Stomach (tissue), 8 donors: ENCODE measurements at regions not wholly inside any gene's neighbourhood (a gene's known extent, or its start where the extent isn't known, plus 50 kb on each side); places are given as distances from the start of the nearest gene placed in this dataset.

Source experiments
- DNase-seq, 2 donors: peaks; one replicate each; pipeline versions ENCODE4 v3.0.0 to v3.0.0-alpha.2; 2013 to 2019
- H3K27ac ChIP-seq, 5 donors: fragments of 200-600 bp in 4 of 5; sonication (generic) in 4 of 5; one replicate each; pipeline ENCODE4 v1.5.1; 2013 to 2019; ENCODE audit warnings: mild to moderate bottlenecking in 1 of 5, moderate library complexity in 1 of 5
- H3K27me3 ChIP-seq, 3 donors: fragments of 200-600 bp; sonication (generic); one replicate each; pipeline ENCODE4 v1.5.1; 2017 to 2019; ENCODE audit warnings: mixed run types in 1 of 3
- H3K36me3 ChIP-seq, 4 donors: fragments of 200-600 bp; sonication (generic); 1 replicate in 3 of 4; 2 replicates in 1 of 4; pipeline ENCODE4 v1.5.1; 2016 to 2019
- H3K4me1 ChIP-seq, 4 donors: fragments of 200-600 bp; sonication (generic); one replicate each; pipeline ENCODE4 v1.5.1; 2016 to 2019
- H3K4me3 ChIP-seq, 4 donors: fragments of 200-600 bp; sonication (generic) in 3 of 4; one replicate each; pipeline ENCODE4 v1.5.1; 2016 to 2019; ENCODE audit warnings: mild to moderate bottlenecking in 1 of 4
- H3K9me3 ChIP-seq, 4 donors: fragments of 200-600 bp; sonication (generic); one replicate each; pipeline ENCODE4 v1.5.1; 2016 to 2019
- EP300 ChIP-seq: sonication (generic); formaldehyde crosslinking; IDR thresholded peaks from one replicate; pipeline ENCODE4 v1.6.1; 2017; ENCODE audit warnings: antibody characterized with exemption
- POLR2A ChIP-seq, 4 donors: fragments of 450-650 bp; IDR thresholded peaks; one replicate each; pipeline ENCODE4 v1.6.1; 2016; ENCODE audit warnings: antibody characterized with exemption in 4 of 4, control low read depth in 2 of 4, mild to moderate bottlenecking in 1 of 4, moderate library complexity in 1 of 4
- POLR2AphosphoS5 ChIP-seq, 3 donors: sonication (generic); formaldehyde crosslinking; IDR thresholded peaks; one replicate each; pipeline ENCODE4 v1.6.1; 2016; ENCODE audit warnings: antibody characterized with exemption in 3 of 3
- WGBS, 5 donors: extraction: QIAGEN DNeasy Blood & Tissue Kit in 3 of 5; methylation state at CpG; one replicate each; pipeline versions ENCODE4 v1.1.5 to v1.1.7; 2013 to 2018; 5-methylcytosine and 5-hydroxymethylcytosine counted together
- intact Hi-C: fragments of 100-400 bp; cut with DNase I; formaldehyde crosslinking; loops from one replicate; pipeline ENCODE4 v1.15.1; 2023; ENCODE audit warnings: low total_unique reads
- TF ChIP-seq, protein P1 (sequence below), 7 experiments: fragments of 450-650 bp in 4 of 7; fragments of 200-600 bp in 3 of 7; sonication (generic) in 3 of 7; IDR thresholded peaks; one replicate each; pipeline ENCODE4 v1.5.1; 2016 to 2019; ENCODE audit warnings: antibody characterized with exemption in 7 of 7, control low read depth in 2 of 7, mild to moderate bottlenecking in 1 of 7
- donor health status: healthy with polysubstance abuse.
- donor health status: Bipolar disorder and iron deficiency.
- donor health status: healthy.

DNA sequence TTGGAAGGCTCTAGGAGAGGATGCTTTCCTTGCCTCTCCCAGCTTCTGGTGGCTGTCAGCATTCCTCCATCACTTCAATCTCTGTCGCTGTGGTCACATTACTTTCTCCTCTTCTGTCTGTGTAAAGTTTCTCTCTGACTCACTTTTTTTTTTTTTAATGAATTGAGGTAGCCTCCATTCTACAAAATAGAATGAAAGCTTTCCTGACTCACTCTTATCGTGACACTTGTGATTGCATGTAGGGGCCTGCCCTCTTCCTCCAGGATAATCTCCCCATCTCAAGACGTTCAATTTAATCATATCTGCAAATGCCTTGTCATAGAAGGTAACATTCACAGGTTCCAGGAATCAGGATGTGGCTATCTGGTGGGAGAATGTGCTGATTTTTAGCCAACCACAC, 153.5 kb upstream of the HMGA2 start:
- Histone ChIP-seq H3K27me3 (no peaks in the 10 kb centered on the region), H3K36me3 (no peaks in the 10 kb centered on the region), H3K27ac (no peak overlapping the region), H3K9me3 (no peaks in the 10 kb centered on the region), H3K4me1 (no peaks in the 10 kb centered on the region), H3K4me3 (no peak overlapping the region)
- TF ChIP-seq EP300 (no peak), POLR2A (IDR thresholded peaks at IDR 0.05) (no peak), POLR2AphosphoS5 (IDR thresholded peaks at IDR 0.05) (no peak)
- TF ChIP-seq, protein P1, sequence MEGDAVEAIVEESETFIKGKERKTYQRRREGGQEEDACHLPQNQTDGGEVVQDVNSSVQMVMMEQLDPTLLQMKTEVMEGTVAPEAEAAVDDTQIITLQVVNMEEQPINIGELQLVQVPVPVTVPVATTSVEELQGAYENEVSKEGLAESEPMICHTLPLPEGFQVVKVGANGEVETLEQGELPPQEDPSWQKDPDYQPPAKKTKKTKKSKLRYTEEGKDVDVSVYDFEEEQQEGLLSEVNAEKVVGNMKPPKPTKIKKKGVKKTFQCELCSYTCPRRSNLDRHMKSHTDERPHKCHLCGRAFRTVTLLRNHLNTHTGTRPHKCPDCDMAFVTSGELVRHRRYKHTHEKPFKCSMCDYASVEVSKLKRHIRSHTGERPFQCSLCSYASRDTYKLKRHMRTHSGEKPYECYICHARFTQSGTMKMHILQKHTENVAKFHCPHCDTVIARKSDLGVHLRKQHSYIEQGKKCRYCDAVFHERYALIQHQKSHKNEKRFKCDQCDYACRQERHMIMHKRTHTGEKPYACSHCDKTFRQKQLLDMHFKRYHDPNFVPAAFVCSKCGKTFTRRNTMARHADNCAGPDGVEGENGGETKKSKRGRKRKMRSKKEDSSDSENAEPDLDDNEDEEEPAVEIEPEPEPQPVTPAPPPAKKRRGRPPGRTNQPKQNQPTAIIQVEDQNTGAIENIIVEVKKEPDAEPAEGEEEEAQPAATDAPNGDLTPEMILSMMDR (IDR thresholded peaks at IDR 0.05), result no peak
- no peak for DNase-seq
- intact Hi-C loops, result no loop called here
- 60 to 80% (median 67%) methylated on average over 3 of the region's 3 CpGs for WGBS, 5 donors

DNA sequence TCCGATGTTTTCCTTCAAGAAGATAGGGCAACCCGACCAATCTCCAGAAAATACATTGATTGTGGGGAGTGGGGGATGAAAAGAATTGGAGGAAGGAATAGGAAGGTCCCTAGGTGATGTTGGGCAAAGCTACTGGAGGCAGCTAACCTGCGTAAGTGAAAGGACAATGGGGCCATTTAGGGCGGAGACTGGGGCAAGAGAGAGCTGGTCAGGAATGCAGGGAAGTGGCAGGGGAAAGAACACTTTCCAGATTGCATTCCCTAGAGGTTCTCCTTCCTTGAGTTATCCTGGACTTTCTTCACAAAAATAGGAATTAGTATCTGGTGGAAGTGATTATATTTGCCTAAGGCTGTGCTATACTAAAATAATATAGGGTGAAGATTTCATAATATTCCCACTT, 151.8 kb upstream of the HMGA2 start:
- WGBS, 5 donors, result 78 to 87% (median 81%) methylated on average over 4 of the region's 4 CpGs
- DNase-seq, result no peak
- Histone ChIP-seq H3K27ac (no peak overlapping the region), H3K4me3 (no peak overlapping the region), H3K9me3 (no peaks in the 10 kb centered on the region), H3K4me1 (no peaks in the 10 kb centered on the region), H3K36me3 (no peaks in the 10 kb centered on the region), H3K27me3 (no peaks in the 10 kb centered on the region)
- intact Hi-C loops, result no loop called here
- TF ChIP-seq, protein P1 (IDR thresholded peaks at IDR 0.05), result no peak
- TF ChIP-seq POLR2AphosphoS5 (IDR thresholded peaks at IDR 0.05) (no peak), POLR2A (IDR thresholded peaks at IDR 0.05) (no peak), EP300 (no peak)

DNA sequence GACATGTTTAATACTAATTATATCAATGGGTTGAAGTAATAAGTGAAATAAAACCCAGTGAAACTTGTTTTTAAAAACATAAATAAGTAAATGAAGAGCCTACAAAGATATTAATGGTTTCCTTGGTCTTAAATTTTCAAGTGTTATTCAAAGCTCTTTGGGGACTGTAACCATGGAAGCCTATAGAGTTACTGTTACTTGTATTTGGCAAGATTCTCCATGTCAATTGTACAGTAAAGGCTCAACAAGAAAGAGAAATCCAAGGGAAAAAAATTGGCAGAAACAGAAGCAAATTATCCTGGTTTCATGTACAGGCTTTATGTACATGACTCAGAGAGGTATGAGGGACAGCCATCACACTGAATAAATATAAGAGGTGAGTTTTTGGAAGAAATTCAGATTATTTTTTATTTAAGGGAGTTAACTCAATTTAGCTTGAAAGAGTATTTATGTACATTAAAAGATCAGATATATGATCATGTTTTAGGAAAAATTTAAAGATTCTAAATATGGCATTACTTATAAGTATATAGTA, 151.1 kb upstream of the HMGA2 start:
- Histone ChIP-seq H3K27me3 (no peaks in the 10 kb centered on the region), H3K4me3 (no peak overlapping the region), H3K9me3 (no peaks in the 10 kb centered on the region), H3K4me1 (no peaks in the 10 kb centered on the region), H3K27ac (no peak overlapping the region), H3K36me3 (no peaks in the 10 kb centered on the region)
- intact Hi-C loops, result no loop called here
- TF ChIP-seq POLR2A (IDR thresholded peaks at IDR 0.05) (no peak), POLR2AphosphoS5 (IDR thresholded peaks at IDR 0.05) (no peak), EP300 (no peak)
- TF ChIP-seq, protein P1 (IDR thresholded peaks at IDR 0.05), result no peak
- no peak for DNase-seq

DNA sequence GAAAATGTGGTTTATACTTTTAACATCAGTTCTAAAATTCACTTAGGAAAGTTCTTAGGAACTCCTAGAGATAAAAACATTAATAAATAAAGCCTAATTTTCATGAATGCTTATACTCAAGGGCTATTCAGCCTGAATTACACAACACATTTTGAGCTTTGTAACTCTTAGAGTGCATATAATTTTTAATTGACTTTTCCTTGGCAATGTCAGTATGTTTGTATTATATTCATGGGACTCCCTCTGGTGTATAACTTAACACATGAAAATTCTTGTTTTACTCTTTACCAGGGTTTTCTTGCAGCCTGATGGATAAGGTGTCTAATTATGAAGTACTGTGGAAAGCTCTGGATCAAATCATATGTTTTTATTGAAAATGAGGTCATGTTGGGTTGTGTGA, 150.6 kb upstream of the HMGA2 start:
- Histone ChIP-seq H3K9me3 (no peaks in the 10 kb centered on the region), H3K27me3 (no peaks in the 10 kb centered on the region), H3K27ac (no peak overlapping the region), H3K4me3 (no peak overlapping the region), H3K4me1 (no peaks in the 10 kb centered on the region), H3K36me3 (no peaks in the 10 kb centered on the region)
- peak in 1 of 2 donors; percentile 15 for DNase-seq
- TF ChIP-seq EP300, result no peak
- TF ChIP-seq, protein P1 (IDR thresholded peaks at IDR 0.05), result no peak
- TF ChIP-seq POLR2A (IDR thresholded peaks at IDR 0.05), result no peak
- TF ChIP-seq POLR2AphosphoS5 (IDR thresholded peaks at IDR 0.05), result no peak
- intact Hi-C loops, result no loop called here
